ENCODE measurements at regions not wholly inside any gene's neighbourhood (a gene's known extent, or its start where the extent isn't known, plus 50 kb on each side); places are given as distances from the start of the nearest gene placed in this dataset.

DNA sequence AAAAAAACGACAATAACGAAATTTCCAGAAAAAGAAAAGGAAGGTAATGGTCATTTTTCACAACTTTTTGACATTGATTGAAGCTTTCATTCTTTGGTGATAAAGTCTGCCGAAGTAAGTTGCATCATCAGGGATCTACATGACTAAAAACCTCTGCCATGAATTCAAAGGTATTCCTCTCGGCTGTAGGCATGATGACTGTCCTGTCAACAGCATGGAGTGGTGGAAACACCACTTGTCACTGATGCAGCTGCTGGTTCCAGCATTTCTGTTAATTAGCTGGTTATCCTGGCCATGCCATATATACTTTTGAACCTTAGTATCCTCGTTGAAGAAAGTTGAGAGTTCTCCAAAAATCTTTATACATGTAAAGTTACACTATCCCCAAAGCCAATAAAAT, 859.0 kb upstream of the ARPP21 start:
- BruUV-seq (replicated peaks) = no TSS peak
- H3K27ac ChIP-seq (ENCODE audit: insufficient read depth, low read depth, low read length) = no peak overlapping the region
- H3K4me3 ChIP-seq (replicated peaks in 1 of 3; ENCODE audit: insufficient read depth in 1 of 3, low read depth in 1 of 3, low read length in 3 of 3) = no peak overlapping the region
- no peaks in the 10 kb centered on the region for H3K36me3 ChIP-seq (ENCODE audit: control insufficient read depth in 2 of 2, extremely low read depth in 1 of 2, insufficient read depth in 2 of 2, low read length in 2 of 2)
- no peak overlapping the region for H2AFZ ChIP-seq (ENCODE audit: low read depth, low read length)
- H3K9ac ChIP-seq (replicated peaks; ENCODE audit: extremely low read depth, insufficient read depth, low read length) = no peak overlapping the region
- no peaks in the 10 kb centered on the region for H3K79me2 ChIP-seq (ENCODE audit: control insufficient read depth, insufficient read depth, low read length)
- FAIRE-seq (no peak), DNase-seq (ENCODE audit: low read depth, low spot score) (no peak)
- H3K9me1 ChIP-seq (replicated peaks; ENCODE audit: control insufficient read depth, extremely low read depth, insufficient read depth, low read length) = no peaks in the 10 kb centered on the region
- H3K4me2 ChIP-seq (ENCODE audit: insufficient read depth, low read length) = no peak overlapping the region
- H3K4me1 ChIP-seq (ENCODE audit: control insufficient read depth, extremely low read depth, insufficient read depth, low read length) = no peaks in the 10 kb centered on the region
- intact Hi-C loops (cut with micrococcal nuclease) (no loop called here), dilution Hi-C loops (cut with MboI; ENCODE audit: extremely low pct_ligation_motif_present, low sequenced_read_pairs) (no loop called here)
- POLR2A ChIA-PET = no interaction called here
- H3K9me3 ChIP-seq (replicated peaks; ENCODE audit: control insufficient read depth, insufficient read depth, low read length) = no peaks in the 10 kb centered on the region
- TF ChIP-seq CTCF (IDR thresholded peaks at IDR 0.05; ENCODE audit: extremely low read depth in 1 of 2, insufficient read depth in 1 of 2, low read depth in 1 of 2, low read length in 2 of 2) (no peak), GATA2 (IDR thresholded peaks at IDR 0.05; ENCODE audit: insufficient read depth, insufficient read length, low read depth, low read length) (no peak), JUN (IDR thresholded peaks at IDR 0.05; ENCODE audit: borderline replicate concordance, insufficient read depth, insufficient read length, low read depth) (no peak), POLR2A (IDR thresholded peaks at IDR 0.05; ENCODE audit: low read depth, low read length) (no peak), MYC (IDR thresholded peaks at IDR 0.05; ENCODE audit: low read depth, low read length) (no peak), EZH2 (IDR thresholded peaks at IDR 0.05; ENCODE audit: borderline replicate concordance, low read depth, low read length, severe bottlenecking) (no peak), FOS (IDR thresholded peaks at IDR 0.05; ENCODE audit: borderline replicate concordance, insufficient read depth, low read length) (no peak), POLR2AphosphoS5 (IDR thresholded peaks at IDR 0.05; ENCODE audit: insufficient read depth, low read depth, low read length) (no peak)
- TF ChIP-seq, protein P1, sequence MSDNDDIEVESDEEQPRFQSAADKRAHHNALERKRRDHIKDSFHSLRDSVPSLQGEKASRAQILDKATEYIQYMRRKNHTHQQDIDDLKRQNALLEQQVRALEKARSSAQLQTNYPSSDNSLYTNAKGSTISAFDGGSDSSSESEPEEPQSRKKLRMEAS (IDR thresholded peaks at IDR 0.05; ENCODE audit: insufficient read depth, insufficient read length) = no peak
- H4K20me1 ChIP-seq (replicated peaks; ENCODE audit: control insufficient read depth, extremely low read depth, insufficient read depth, low read length) = no peaks in the 10 kb centered on the region
- no peaks in the 10 kb centered on the region for H3K27me3 ChIP-seq (ENCODE audit: control insufficient read depth in 2 of 2, insufficient read depth in 2 of 2, low read length in 2 of 2)
- CTCF ChIA-PET = interaction anchor here (1.2 kb wide), 1 partner anchor 10 kb away, joined by 4 read pairs; no protein-coding TSS in a partner anchor

All from endothelial cell of umbilical vein (primary cell).